ENCODE measurements at regions not wholly inside any gene's neighbourhood (a gene's known extent, or its start where the extent isn't known, plus 50 kb on each side); places are given as distances from the start of the nearest gene placed in this dataset.
A peak's percentile ranks its signal among the peaks of the same experiment; 100 is the strongest.

GRCh38 chr11:4202749-4203148 lies 108.2 kb downstream of the RRM1 start:
- DNase-seq (no peak), ATAC-seq (ENCODE audit: low FRiP score) (no peak)
- no peak overlapping the region for H3K27ac ChIP-seq (ENCODE audit: low read depth in 1 of 2, low read length in 2 of 2)
- intact Hi-C loops (cut with DNase I) = no loop called here
- no peaks in the 10 kb centered on the region for H3K9me3 ChIP-seq (ENCODE audit: control insufficient read depth, low read length)
- H3K4me3 ChIP-seq (ENCODE audit: low read length in 2 of 2) = no peak overlapping the region
- no peaks in the 10 kb centered on the region for H3K27me3 ChIP-seq (ENCODE audit: control insufficient read depth in 1 of 2, insufficient read depth in 2 of 2, low read length in 1 of 2)
- H3K4me1 ChIP-seq (ENCODE audit: control insufficient read depth in 1 of 2, insufficient read depth in 2 of 2, low read length in 2 of 2) = no peaks in the 10 kb centered on the region
- no peaks in the 10 kb centered on the region for H3K36me3 ChIP-seq (ENCODE audit: control insufficient read depth in 1 of 2, insufficient read depth in 2 of 2, low read length in 1 of 2)

GRCh38 chr11:4197112-4197511 lies 102.5 kb downstream of the RRM1 start:
- H3K4me3 ChIP-seq (ENCODE audit: low read length in 2 of 2) = no peak overlapping the region
- H3K36me3 ChIP-seq (ENCODE audit: control insufficient read depth in 1 of 2, insufficient read depth in 2 of 2, low read length in 1 of 2) = no peaks in the 10 kb centered on the region
- no peak for ATAC-seq (ENCODE audit: low FRiP score)
- 90 to 96% methylated on average over 2 of the region's 2 CpGs for WGBS, 2 donors
- no peaks in the 10 kb centered on the region for H3K4me1 ChIP-seq (ENCODE audit: control insufficient read depth in 1 of 2, insufficient read depth in 2 of 2, low read length in 2 of 2)
- no peak overlapping the region for H3K27ac ChIP-seq (ENCODE audit: low read depth in 1 of 2, low read length in 2 of 2)
- intact Hi-C loops (cut with DNase I) = no loop called here
- H3K27me3 ChIP-seq (ENCODE audit: control insufficient read depth in 1 of 2, insufficient read depth in 2 of 2, low read length in 1 of 2) = no peaks in the 10 kb centered on the region
- H3K9me3 ChIP-seq (ENCODE audit: control insufficient read depth, low read length) = no peaks in the 10 kb centered on the region
- no peak for DNase-seq

- Histone ChIP-seq H3K27ac (ENCODE audit: low read depth in 1 of 2, low read length in 2 of 2) (no peak overlapping the region), H3K9me3 (ENCODE audit: control insufficient read depth, low read length) (no peaks in the 10 kb centered on the region), H3K4me3 (ENCODE audit: low read length in 2 of 2) (no peak overlapping the region), H3K27me3 (ENCODE audit: control insufficient read depth in 1 of 2, insufficient read depth in 2 of 2, low read length in 1 of 2) (no peaks in the 10 kb centered on the region), H3K4me1 (ENCODE audit: control insufficient read depth in 1 of 2, insufficient read depth in 2 of 2, low read length in 2 of 2) (no peaks in the 10 kb centered on the region), H3K36me3 (ENCODE audit: control insufficient read depth in 1 of 2, insufficient read depth in 2 of 2, low read length in 1 of 2) (no peaks in the 10 kb centered on the region)
- DNase-seq (no peak), ATAC-seq (ENCODE audit: low FRiP score) (no peak)
- 53 to 62% methylated on average over 2 of the region's 2 CpGs for WGBS, 2 donors
- intact Hi-C loops (cut with DNase I) = no loop called here
These were observed 101.3 kb downstream of the RRM1 start for GRCh38 chr11:4195909-4196308.

- H3K4me3 ChIP-seq (ENCODE audit: low read length in 2 of 2) = no peak overlapping the region
- no peak overlapping the region for H3K27ac ChIP-seq (ENCODE audit: low read depth in 1 of 2, low read length in 2 of 2)
- intact Hi-C loops (cut with DNase I) = no loop called here
- no peaks in the 10 kb centered on the region for H3K4me1 ChIP-seq (ENCODE audit: control insufficient read depth in 1 of 2, insufficient read depth in 2 of 2, low read length in 2 of 2)
- 91 to 94% methylated on average over 1 of the region's 1 CpG for WGBS, 2 donors
- ATAC-seq (ENCODE audit: low FRiP score) (no peak), DNase-seq (no peak)
- no peaks in the 10 kb centered on the region for H3K9me3 ChIP-seq (ENCODE audit: control insufficient read depth, low read length)
- no peaks in the 10 kb centered on the region for H3K36me3 ChIP-seq (ENCODE audit: control insufficient read depth in 1 of 2, insufficient read depth in 2 of 2, low read length in 1 of 2)
- H3K27me3 ChIP-seq (ENCODE audit: control insufficient read depth in 1 of 2, insufficient read depth in 2 of 2, low read length in 1 of 2) = no peaks in the 10 kb centered on the region
These were observed 100.3 kb downstream of the RRM1 start for GRCh38 chr11:4194889-4195288.

GRCh38 chr11:4191031-4191571 lies 96.5 kb downstream of the RRM1 start:
- intact Hi-C loops (cut with DNase I) = no loop called here
- ATAC-seq (ENCODE audit: low FRiP score) (peak; percentile 61), DNase-seq (peak; percentile 75 to 79)
- Histone ChIP-seq H3K9me3 (ENCODE audit: control insufficient read depth, low read length) (no peaks in the 10 kb centered on the region), H3K27me3 (ENCODE audit: control insufficient read depth in 1 of 2, insufficient read depth in 2 of 2, low read length in 1 of 2) (no peaks in the 10 kb centered on the region), H3K4me1 (ENCODE audit: control insufficient read depth in 1 of 2, insufficient read depth in 2 of 2, low read length in 2 of 2) (no peaks in the 10 kb centered on the region), H3K36me3 (ENCODE audit: control insufficient read depth in 1 of 2, insufficient read depth in 2 of 2, low read length in 1 of 2) (no peaks in the 10 kb centered on the region), H3K4me3 (ENCODE audit: low read length in 2 of 2) (no peak overlapping the region), H3K27ac (ENCODE audit: low read depth in 1 of 2, low read length in 2 of 2) (no peak overlapping the region)
- 1 to 5% methylated on average over 9 of the region's 9 CpGs for WGBS, 2 donors

GRCh38 chr11:4190519-4190918 lies 95.9 kb downstream of the RRM1 start:
- Histone ChIP-seq H3K4me3 (ENCODE audit: low read length in 2 of 2) (no peak overlapping the region), H3K27ac (ENCODE audit: low read depth in 1 of 2, low read length in 2 of 2) (no peak overlapping the region), H3K27me3 (ENCODE audit: control insufficient read depth in 1 of 2, insufficient read depth in 2 of 2, low read length in 1 of 2) (no peaks in the 10 kb centered on the region), H3K36me3 (ENCODE audit: control insufficient read depth in 1 of 2, insufficient read depth in 2 of 2, low read length in 1 of 2) (no peaks in the 10 kb centered on the region), H3K9me3 (ENCODE audit: control insufficient read depth, low read length) (no peaks in the 10 kb centered on the region), H3K4me1 (ENCODE audit: control insufficient read depth in 1 of 2, insufficient read depth in 2 of 2, low read length in 2 of 2) (no peaks in the 10 kb centered on the region)
- no peak for ATAC-seq (ENCODE audit: low FRiP score)
- WGBS, 2 donors = 9 to 11% methylated on average over 8 of the region's 8 CpGs
- DNase-seq = no peak
- intact Hi-C loops (cut with DNase I) = no loop called here

- Histone ChIP-seq H3K4me1 (ENCODE audit: control insufficient read depth in 1 of 2, insufficient read depth in 2 of 2, low read length in 2 of 2) (no peaks in the 10 kb centered on the region), H3K4me3 (ENCODE audit: low read length in 2 of 2) (no peak overlapping the region), H3K27me3 (ENCODE audit: control insufficient read depth in 1 of 2, insufficient read depth in 2 of 2, low read length in 1 of 2) (no peaks in the 10 kb centered on the region), H3K36me3 (ENCODE audit: control insufficient read depth in 1 of 2, insufficient read depth in 2 of 2, low read length in 1 of 2) (no peaks in the 10 kb centered on the region), H3K27ac (ENCODE audit: low read depth in 1 of 2, low read length in 2 of 2) (no peak overlapping the region), H3K9me3 (ENCODE audit: control insufficient read depth, low read length) (no peaks in the 10 kb centered on the region)
- 49 to 53% methylated on average over 2 of the region's 2 CpGs for WGBS, 2 donors
- ATAC-seq (ENCODE audit: low FRiP score) = no peak
- no peak for DNase-seq
- intact Hi-C loops (cut with DNase I) = no loop called here
These were observed 95.5 kb downstream of the RRM1 start for GRCh38 chr11:4190098-4190497.

Measured in aorta (tissue), 5 donors.